Adipocyte (in vitro differentiated cells): ENCODE measurements at regions not wholly inside any gene's neighbourhood (a gene's known extent, or its start where the extent isn't known, plus 50 kb on each side); places are given as distances from the start of the nearest gene placed in this dataset.

Experiments used
- DNase-seq: peaks from one replicate; pipeline ENCODE4 v3.0.0-alpha.2; 2015; ENCODE audit warnings: low read depth
- H3K27me3 ChIP-seq: replicated peaks from 2 replicates; pipeline ENCODE4 v1.7.0; 2013; ENCODE audit warnings: mild to moderate bottlenecking, low read length, moderate library complexity; ENCODE audit not compliant: control insufficient read depth, insufficient read depth
- H3K36me3 ChIP-seq: 2 replicates; pipeline ENCODE4 v1.7.0; 2013; ENCODE audit warnings: low read length, mild to moderate bottlenecking, moderate library complexity; ENCODE audit not compliant: control insufficient read depth, insufficient read depth, severe bottlenecking
- H3K4me1 ChIP-seq: 2 replicates; pipeline ENCODE4 v1.7.0; 2013; ENCODE audit warnings: mild to moderate bottlenecking, low read length, moderate library complexity; ENCODE audit not compliant: control insufficient read depth, insufficient read depth
- H3K4me3 ChIP-seq: 2 replicates; pipeline ENCODE4 v1.7.0; 2013; ENCODE audit warnings: mild to moderate bottlenecking, low read length, moderate library complexity
- H3K9ac ChIP-seq: 2 replicates; pipeline ENCODE4 v1.7.0; 2013; ENCODE audit warnings: mild to moderate bottlenecking, low read length, moderate library complexity
- H3K9me3 ChIP-seq: 2 replicates; pipeline ENCODE4 v1.7.0; 2013; ENCODE audit warnings: mild to moderate bottlenecking, low read length, moderate library complexity; ENCODE audit not compliant: control insufficient read depth

GRCh38 chr13:30371649-30372265, 50.5 kb upstream of the UBE2L5 start:
- no peak overlapping the region for H3K9ac ChIP-seq
- DNase-seq, result peak; percentile 54
- H3K27me3 ChIP-seq, result no peaks in the 10 kb centered on the region
- H3K4me1 ChIP-seq, result no peaks in the 10 kb centered on the region
- H3K36me3 ChIP-seq, result no peaks in the 10 kb centered on the region
- H3K9me3 ChIP-seq, result no peaks in the 10 kb centered on the region
- H3K4me3 ChIP-seq, result no peak overlapping the region
